Sigmoid colon (tissue), 6 donors: ENCODE measurements at regions not wholly inside any gene's neighbourhood (a gene's known extent, or its start where the extent isn't known, plus 50 kb on each side); places are given as distances from the start of the nearest gene placed in this dataset.

ENCODE experiments used
- DNase-seq: peaks from one replicate; pipeline ENCODE4 v3.0.0-alpha.2; 2019
- H3K27ac ChIP-seq, 4 donors: fragments of 200-600 bp; sonication (generic); one replicate each; pipeline ENCODE4 v1.5.1; 2016 to 2019; ENCODE audit warnings: mild to moderate bottlenecking in 1 of 4
- H3K27me3 ChIP-seq, 3 donors: fragments of 200-600 bp; sonication (generic); one replicate each; pipeline ENCODE4 v1.5.1; 2019; ENCODE audit warnings: mild to moderate bottlenecking in 1 of 3
- H3K36me3 ChIP-seq, 4 donors: fragments of 200-600 bp; sonication (generic); one replicate each; pipeline ENCODE4 v1.5.1; 2016 to 2019
- H3K4me1 ChIP-seq, 4 donors: fragments of 200-600 bp; sonication (generic); one replicate each; pipeline ENCODE4 v1.5.1; 2017 to 2019
- H3K4me3 ChIP-seq, 4 donors: fragments of 200-600 bp; sonication (generic); one replicate each; pipeline ENCODE4 v1.5.1; 2017 to 2019; ENCODE audit warnings: mild to moderate bottlenecking in 2 of 4, moderate library complexity in 1 of 4
- H3K9me3 ChIP-seq, 4 donors: fragments of 200-600 bp in 3 of 4; sonication (generic) in 3 of 4; one replicate each; pipeline versions ENCODE4 v1.5.1 to v1.6.1; 2013 to 2019
- CTCF ChIP-seq, 4 experiments: fragments of 450-650 bp in 3 of 4; fragments of 200-600 bp in 1 of 4; IDR thresholded peaks; one replicate each; pipeline ENCODE4 v1.5.1; 2016 to 2019; ENCODE audit warnings: antibody characterized with exemption in 4 of 4, mild to moderate bottlenecking in 3 of 4, moderate library complexity in 2 of 4
- EP300 ChIP-seq, 4 donors: sonication (generic); formaldehyde crosslinking; IDR thresholded peaks; one replicate each; pipeline ENCODE4 v1.6.1; 2017; ENCODE audit warnings: antibody characterized with exemption in 4 of 4
- POLR2A ChIP-seq, 2 donors: fragments of 450-650 bp; IDR thresholded peaks; one replicate each; pipeline ENCODE4 v1.6.1; 2016; ENCODE audit warnings: antibody characterized with exemption in 2 of 2, mild to moderate bottlenecking in 2 of 2, moderate library complexity in 2 of 2
- POLR2AphosphoS5 ChIP-seq, 4 donors: sonication (generic); formaldehyde crosslinking; IDR thresholded peaks; one replicate each; pipeline ENCODE4 v1.6.1; 2017; ENCODE audit warnings: antibody characterized with exemption in 4 of 4
- WGBS, 2 donors: extraction: QIAGEN DNeasy Blood & Tissue Kit; methylation state at CpG; one replicate each; pipeline ENCODE4 v1.1.7; 2013; 5-methylcytosine and 5-hydroxymethylcytosine counted together
- intact Hi-C: fragments of 100-400 bp; cut with DNase I; formaldehyde crosslinking; loops from one replicate; pipeline ENCODE4 v1.15.1; 2023
- donor health status: healthy with polysubstance abuse.
- donor health status: healthy.

GRCh38 chrX:15938072-15938471 is 83.5 kb upstream of the AP1S2 start:
- Histone ChIP-seq H3K36me3 (no peaks in the 10 kb centered on the region), H3K27me3 (no peaks in the 10 kb centered on the region), H3K27ac (no peak overlapping the region), H3K4me3 (no peak overlapping the region), H3K9me3 (no peaks in the 10 kb centered on the region), H3K4me1 (no peaks in the 10 kb centered on the region)
- intact Hi-C loops, result no loop called here
- TF ChIP-seq POLR2AphosphoS5 (IDR thresholded peaks at IDR 0.05), result no peak
- no peak for TF ChIP-seq CTCF (IDR thresholded peaks at IDR 0.05)
- no peak for TF ChIP-seq EP300 (IDR thresholded peaks at IDR 0.05)
- TF ChIP-seq POLR2A (IDR thresholded peaks at IDR 0.05), result no peak
- no peak for DNase-seq
- 81 to 89% methylated on average over 6 of the region's 6 CpGs for WGBS, 2 donors

DNA sequence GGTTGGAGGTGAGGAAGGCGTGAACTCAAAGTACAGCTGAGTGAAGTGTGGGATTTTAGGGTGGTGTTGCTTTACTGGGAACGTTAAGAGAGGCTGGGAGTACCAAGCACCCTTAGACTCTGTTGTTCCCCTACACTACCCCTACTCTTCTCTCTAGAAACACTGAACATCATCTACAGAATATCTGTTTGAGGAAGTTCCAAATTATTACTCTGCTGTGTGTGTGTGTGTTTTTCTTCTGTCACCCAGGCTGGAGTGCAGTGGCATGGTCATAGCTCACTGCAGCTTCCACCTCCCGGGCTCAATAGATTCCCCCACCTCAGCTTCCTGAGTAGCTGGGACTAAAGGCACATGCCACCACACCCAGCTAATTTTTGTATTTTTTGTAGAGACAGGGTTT is 76.7 kb upstream of the AP1S2 start:
- Histone ChIP-seq H3K4me1 (no peaks in the 10 kb centered on the region), H3K9me3 (no peaks in the 10 kb centered on the region), H3K27ac (no peak overlapping the region), H3K4me3 (no peak overlapping the region), H3K27me3 (no peaks in the 10 kb centered on the region), H3K36me3 (no peaks in the 10 kb centered on the region)
- no peak for TF ChIP-seq EP300 (IDR thresholded peaks at IDR 0.05)
- TF ChIP-seq POLR2AphosphoS5 (IDR thresholded peaks at IDR 0.05), result no peak
- no peak for TF ChIP-seq CTCF (IDR thresholded peaks at IDR 0.05)
- TF ChIP-seq POLR2A (IDR thresholded peaks at IDR 0.05), result no peak
- no peak for DNase-seq
- intact Hi-C loops, result no loop called here
- WGBS, 2 donors, result 55 to 61% methylated on average over 3 of the region's 3 CpGs

- no peaks in the 10 kb centered on the region for H3K4me1 ChIP-seq
- intact Hi-C loops, result no loop called here
- TF ChIP-seq EP300 (IDR thresholded peaks at IDR 0.05) (no peak), CTCF (IDR thresholded peaks at IDR 0.05) (no peak), POLR2AphosphoS5 (IDR thresholded peaks at IDR 0.05) (no peak)
- no peaks in the 10 kb centered on the region for H3K9me3 ChIP-seq
- no peak for DNase-seq
- H3K27me3 ChIP-seq, result no peaks in the 10 kb centered on the region
- H3K27ac ChIP-seq, result no peak overlapping the region
- no peak overlapping the region for H3K4me3 ChIP-seq
- H3K36me3 ChIP-seq, result no peaks in the 10 kb centered on the region
- whole genome bisulfite sequencing, 2 donors, result 10 to 33% methylated on average over 5 of the region's 5 CpGs
These were observed 76.0 kb upstream of the AP1S2 start for GRCh38 chrX:15930585-15930984.

DNA sequence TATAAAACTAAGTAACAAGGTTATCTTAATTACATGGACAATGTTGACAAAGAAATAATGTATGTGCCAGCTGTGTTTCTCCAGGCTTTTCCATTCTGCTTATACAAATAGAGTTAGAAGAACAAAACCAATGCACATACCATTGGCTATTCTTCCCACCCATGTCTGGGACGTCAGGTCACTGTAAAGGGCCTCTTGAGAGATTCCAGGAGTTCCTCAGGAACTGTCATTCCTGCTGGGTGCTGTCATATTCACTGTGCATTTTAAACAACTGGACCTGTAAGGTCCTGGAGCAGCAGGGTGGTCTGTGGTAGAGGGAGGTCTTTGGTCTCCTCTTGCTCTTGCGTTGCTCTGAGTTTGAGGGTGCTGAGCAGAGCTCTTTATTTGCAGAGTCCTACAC is 74.6 kb upstream of the AP1S2 start:
- DNase-seq, result no peak
- H3K9me3 ChIP-seq, result no peaks in the 10 kb centered on the region
- H3K27me3 ChIP-seq, result no peaks in the 10 kb centered on the region
- intact Hi-C loops, result no loop called here
- no peak for TF ChIP-seq CTCF (IDR thresholded peaks at IDR 0.05)
- TF ChIP-seq EP300 (IDR thresholded peaks at IDR 0.05), result no peak
- TF ChIP-seq POLR2A (IDR thresholded peaks at IDR 0.05), result no peak
- no peak for TF ChIP-seq POLR2AphosphoS5 (IDR thresholded peaks at IDR 0.05)
- H3K4me3 ChIP-seq, result no peak overlapping the region
- no peaks in the 10 kb centered on the region for H3K4me1 ChIP-seq
- no peaks in the 10 kb centered on the region for H3K36me3 ChIP-seq
- WGBS, 2 donors, result 42 to 74% methylated on average over 2 of the region's 2 CpGs
- no peak overlapping the region for H3K27ac ChIP-seq

GRCh38 chrX:15926622-15927021 is 72.0 kb upstream of the AP1S2 start:
- intact Hi-C loops, result no loop called here
- 44 to 81% methylated on average over 1 of the region's 1 CpG for WGBS, 2 donors

More at GRCh38 chrX:15926622-15927021, 72.0 kb upstream of the AP1S2 start:
- no peaks in the 10 kb centered on the region for H3K36me3 ChIP-seq
- DNase-seq, result no peak
- H3K9me3 ChIP-seq, result no peaks in the 10 kb centered on the region
- no peaks in the 10 kb centered on the region for H3K4me1 ChIP-seq
- no peak overlapping the region for H3K4me3 ChIP-seq
- no peaks in the 10 kb centered on the region for H3K27me3 ChIP-seq
- no peak overlapping the region for H3K27ac ChIP-seq
- TF ChIP-seq POLR2A (IDR thresholded peaks at IDR 0.05) (no peak), POLR2AphosphoS5 (IDR thresholded peaks at IDR 0.05) (no peak), EP300 (IDR thresholded peaks at IDR 0.05) (no peak), CTCF (IDR thresholded peaks at IDR 0.05) (no peak)
